ENCODE measurements at regions not wholly inside any gene's neighbourhood (a gene's known extent, or its start where the extent isn't known, plus 50 kb on each side); places are given as distances from the start of the nearest gene placed in this dataset.

GRCh38 chr10:4691301-4691700 lies 134.7 kb upstream of the AKR1E2 start:
- DNase-seq (ENCODE audit: low spot score): no peak
- no peak for FAIRE-seq

DNA sequence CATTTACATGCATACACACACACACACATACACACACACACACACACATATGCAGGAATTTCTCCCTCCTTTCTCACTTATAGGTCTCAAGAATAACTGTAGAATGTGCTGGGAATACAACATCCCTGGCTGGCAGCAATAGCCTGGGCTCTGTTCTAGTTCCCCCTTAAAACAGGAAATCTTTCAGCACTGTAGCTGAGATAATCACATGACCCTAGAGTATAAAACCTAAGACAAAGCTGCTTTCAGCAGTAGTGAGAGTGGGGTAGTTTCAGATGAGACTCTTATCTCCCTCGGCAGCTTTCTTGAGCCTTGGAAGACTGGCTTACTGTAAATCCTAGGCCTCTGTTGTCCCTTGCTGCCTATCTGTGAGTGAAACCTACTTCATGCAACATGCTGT lies 137.4 kb upstream of the AKR1E2 start:
- no peak for FAIRE-seq
- DNase-seq (ENCODE audit: low spot score): no peak

GRCh38 chr10:4688168-4688567 lies 137.8 kb upstream of the AKR1E2 start:
- FAIRE-seq: no peak
- no peak for DNase-seq (ENCODE audit: low spot score)

GRCh38 chr10:4687397-4687796 lies 138.6 kb upstream of the AKR1E2 start:
- no peak for FAIRE-seq
- DNase-seq (ENCODE audit: low spot score): no peak

DNA sequence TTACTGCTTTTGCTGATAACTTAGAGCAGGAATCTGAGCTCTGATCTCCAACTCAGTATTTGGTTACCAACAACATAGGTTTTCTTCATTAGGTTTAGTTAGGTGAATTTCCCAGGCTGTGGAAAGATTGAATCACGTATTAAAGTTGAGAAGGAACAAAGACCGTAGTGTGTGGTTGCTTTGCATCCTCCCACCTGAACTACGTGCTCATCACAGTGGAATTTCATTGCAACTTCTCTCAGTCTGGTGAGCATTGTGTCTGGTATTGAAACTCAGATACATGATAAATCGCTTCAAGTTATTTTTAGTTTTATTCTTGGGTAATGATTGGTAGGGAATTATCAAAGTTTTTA lies 139.4 kb upstream of the AKR1E2 start:
- DNase-seq (ENCODE audit: low spot score) (peak; percentile 99), FAIRE-seq (peak; percentile 97)

GRCh38 chr10:4685904-4686643 lies 139.9 kb upstream of the AKR1E2 start:
- DNase-seq (ENCODE audit: low spot score) (peak; percentile 43), FAIRE-seq (peak; percentile 35)

GRCh38 chr10:4685491-4685890 lies 140.5 kb upstream of the AKR1E2 start:
- FAIRE-seq (no peak), DNase-seq (ENCODE audit: low spot score) (no peak)

GRCh38 chr10:4684434-4684833 lies 141.6 kb upstream of the AKR1E2 start:
- peak; percentile 27 for DNase-seq (ENCODE audit: low spot score)
- FAIRE-seq: peak; percentile 47

DNA sequence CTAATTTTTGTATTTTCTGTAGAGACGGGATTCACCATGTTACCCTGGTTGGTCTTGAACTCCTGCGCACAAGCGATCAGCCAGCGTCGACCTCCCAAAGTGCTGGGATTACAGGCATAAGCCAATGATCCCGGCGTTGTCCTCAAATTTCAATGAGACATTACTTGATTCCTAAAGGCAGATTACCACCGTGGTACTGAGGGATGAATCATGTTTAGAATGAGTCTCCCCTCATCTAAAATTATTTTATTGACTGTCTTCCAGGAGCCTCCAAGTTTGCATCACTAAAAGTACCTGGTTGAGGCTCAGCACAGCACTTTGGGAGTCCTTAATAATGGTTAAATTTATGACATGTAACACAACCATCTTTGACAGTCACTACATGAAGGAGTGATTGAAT lies 142.2 kb upstream of the AKR1E2 start:
- DNase-seq (ENCODE audit: low spot score): no peak
- no peak for FAIRE-seq

DNA sequence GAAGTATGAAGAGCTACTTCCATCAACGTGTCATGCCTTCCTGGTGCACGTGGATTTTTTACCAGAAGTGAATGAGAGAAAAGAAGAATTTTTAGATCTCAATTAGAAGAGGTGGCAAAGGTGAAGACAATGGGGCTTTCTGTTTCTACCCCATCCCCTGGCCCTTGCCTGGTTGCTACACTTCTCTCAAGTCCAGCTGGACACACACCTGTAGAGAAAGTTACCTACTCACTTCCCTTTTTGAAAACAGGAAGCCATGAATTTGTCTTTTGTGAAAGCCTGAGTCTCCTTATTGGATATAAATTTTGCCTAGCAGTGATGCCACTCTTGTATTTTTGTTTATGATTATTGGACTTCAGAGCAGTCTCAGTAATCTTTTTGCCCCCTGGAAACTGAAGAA lies 142.9 kb upstream of the AKR1E2 start:
- no peak for FAIRE-seq
- no peak for DNase-seq (ENCODE audit: low spot score)

DNA sequence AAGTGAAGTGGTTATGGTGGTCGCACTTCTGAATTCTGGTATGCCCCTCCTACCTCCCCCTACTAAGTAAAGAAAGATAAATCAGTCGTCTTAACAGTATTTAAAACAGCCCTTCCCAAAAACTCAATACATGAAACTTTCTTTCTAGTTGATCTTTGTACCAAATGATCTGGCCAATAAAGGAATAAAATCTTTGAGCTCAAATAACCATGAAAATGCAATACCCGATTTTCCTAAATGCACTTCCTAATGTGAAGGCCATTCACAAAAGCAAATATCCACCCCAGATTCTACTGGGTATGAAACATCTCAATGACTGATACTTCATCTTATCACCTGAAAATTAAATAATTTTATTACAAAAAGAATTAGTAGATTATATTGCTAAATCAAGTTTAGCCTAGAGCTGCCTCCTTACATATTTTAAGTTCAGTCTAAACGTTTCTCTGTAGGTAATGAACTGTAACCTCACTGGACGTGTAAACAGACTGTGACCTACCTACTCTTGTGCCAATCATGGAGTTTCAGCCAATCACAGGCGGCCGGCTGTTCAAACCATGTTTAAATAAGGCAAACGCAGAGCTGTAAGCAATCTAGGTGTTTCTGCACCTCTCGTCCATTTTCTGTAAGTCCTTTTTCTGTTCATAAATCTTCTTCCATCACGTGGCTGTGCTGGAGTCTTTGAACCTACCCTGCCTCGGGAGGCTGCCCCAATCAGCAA lies 146.9 kb upstream of the AKR1E2 start:
- DNase-seq (ENCODE audit: low spot score) (no peak), FAIRE-seq (no peak)

- FAIRE-seq (no peak), DNase-seq (ENCODE audit: low spot score) (peak; percentile 75)
These were observed 147.7 kb upstream of the AKR1E2 start for GRCh38 chr10:4678023-4678950.

GRCh38 chr10:4677296-4678021 lies 148.5 kb upstream of the AKR1E2 start:
- no peak for FAIRE-seq
- no peak for DNase-seq (ENCODE audit: low spot score)

DNA sequence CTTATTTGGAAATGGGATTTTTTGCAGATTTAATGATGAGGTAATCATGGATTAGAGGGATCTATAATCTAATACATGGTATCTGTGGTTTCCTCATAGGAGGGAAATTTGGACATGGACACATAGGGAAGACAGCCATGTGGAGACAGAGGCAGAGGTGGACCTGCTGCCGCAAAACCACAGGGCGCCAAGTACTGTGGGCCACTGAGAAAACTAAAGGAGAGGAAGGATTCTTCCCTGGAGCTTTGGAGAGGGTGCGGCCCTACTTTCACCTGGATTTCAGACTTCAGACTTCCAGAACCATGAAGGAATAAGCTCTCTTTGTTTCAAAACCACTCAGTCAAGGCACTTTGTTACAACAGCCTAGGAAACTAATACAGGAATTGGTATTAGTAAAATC lies 149.4 kb upstream of the AKR1E2 start:
- no peak for DNase-seq (ENCODE audit: low spot score)

GRCh38 chr10:4675808-4676207 lies 150.2 kb upstream of the AKR1E2 start:
- DNase-seq (ENCODE audit: low spot score) (no peak), FAIRE-seq (peak; percentile 22)

More for the DNA sequence above, 149.4 kb upstream of the AKR1E2 start:
- FAIRE-seq: no peak

DNA sequence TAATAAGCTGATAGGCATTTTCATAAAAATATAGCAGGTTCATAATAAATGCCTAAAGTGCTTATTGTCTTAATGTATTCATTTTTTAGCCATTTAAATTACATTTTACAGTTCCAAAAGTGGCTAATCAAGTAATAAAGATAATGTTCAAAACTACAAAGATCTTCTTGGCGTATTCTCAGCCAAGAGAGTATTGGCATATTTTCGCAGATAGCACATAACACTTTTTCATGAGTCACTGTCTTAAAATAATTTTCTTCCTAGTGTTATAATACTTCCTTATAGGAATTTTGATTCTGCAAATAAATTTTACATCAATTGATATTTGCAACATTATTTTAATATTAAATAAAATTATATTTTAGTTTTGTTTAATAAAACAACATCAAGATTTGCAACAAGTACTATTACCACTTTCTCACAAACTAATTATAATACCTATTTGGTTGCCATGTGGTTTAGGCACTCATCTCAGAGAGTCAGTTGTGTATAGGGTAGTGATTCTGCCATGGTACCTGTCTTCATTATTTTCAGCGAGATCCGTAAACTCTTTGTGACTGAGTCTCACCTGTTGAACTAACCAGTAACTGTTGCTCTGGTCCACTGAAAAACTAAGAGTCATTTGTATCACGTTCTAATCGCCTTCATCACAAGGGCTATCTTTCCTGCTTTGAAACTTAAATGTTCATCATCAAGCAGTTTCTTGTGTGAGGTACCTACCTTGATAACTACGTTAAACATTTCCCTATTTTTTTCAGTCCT lies 152.5 kb upstream of the AKR1E2 start:
- FAIRE-seq (no peak), DNase-seq (ENCODE audit: low spot score) (no peak)

DNA sequence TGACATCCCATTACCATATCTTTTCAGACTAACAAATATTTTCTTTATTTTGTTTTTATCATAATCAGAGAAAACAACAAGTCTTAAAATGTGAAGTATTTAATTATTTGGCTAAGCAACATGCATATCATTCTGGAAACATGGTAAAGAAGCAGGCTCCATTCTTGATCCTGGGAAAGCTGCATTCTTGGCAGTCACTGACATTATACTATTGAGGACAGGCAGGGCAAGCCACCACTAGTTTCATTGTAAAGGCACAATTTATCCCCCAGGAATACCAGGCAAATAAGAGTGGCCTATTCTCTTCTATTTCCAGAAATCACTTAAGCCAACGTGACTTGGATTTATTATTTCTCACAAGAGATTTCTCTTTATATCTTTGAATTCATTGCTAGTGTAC lies 153.8 kb upstream of the AKR1E2 start:
- no peak for FAIRE-seq
- peak; percentile 69 for DNase-seq (ENCODE audit: low spot score)

DNA sequence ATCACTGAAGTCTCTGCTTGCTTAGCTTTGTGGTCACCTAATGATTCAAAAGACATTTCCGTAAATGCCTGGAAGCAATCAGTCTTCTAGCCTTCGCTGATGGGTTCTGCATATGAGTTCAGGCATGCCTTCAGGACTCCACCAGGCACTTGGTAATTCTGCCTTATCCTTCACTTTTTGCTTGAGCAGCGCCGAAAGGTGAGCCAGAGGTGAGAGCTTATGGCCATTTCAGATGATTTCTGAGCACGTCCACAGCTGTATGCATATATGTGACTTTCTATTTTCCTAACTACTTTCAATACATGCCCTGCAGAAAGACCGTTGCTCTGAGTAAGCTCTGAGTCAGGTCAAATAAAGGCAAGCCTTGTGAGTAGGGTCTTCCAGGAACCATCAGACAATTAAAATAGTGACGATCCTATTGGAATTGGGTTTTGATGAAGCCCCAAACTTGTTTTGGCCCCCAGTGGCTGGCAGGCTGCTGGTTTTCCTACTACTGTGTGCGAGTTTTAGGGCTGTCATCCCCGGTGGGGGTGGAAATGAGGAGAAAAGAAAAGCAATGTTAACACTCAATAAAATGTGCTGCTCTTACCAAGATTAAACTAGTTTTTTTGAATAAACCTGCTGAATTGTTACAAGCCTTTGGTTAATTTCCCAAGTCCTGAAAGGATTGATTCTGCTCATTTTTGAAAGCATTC lies 154.4 kb upstream of the AKR1E2 start:
- FAIRE-seq (peak; percentile 98), DNase-seq (ENCODE audit: low spot score) (peak; percentile 99)

GRCh38 chr10:4670737-4671136 lies 155.3 kb upstream of the AKR1E2 start:
- DNase-seq (ENCODE audit: low spot score) (peak; percentile 94), FAIRE-seq (no peak)

- no peak for FAIRE-seq
- no peak for DNase-seq (ENCODE audit: low spot score)
These were observed 156.4 kb upstream of the AKR1E2 start for GRCh38 chr10:4669585-4669984.
